Fibroblast of lung (primary cell): ENCODE measurements at regions not wholly inside any gene's neighbourhood (a gene's known extent, or its start where the extent isn't known, plus 50 kb on each side); places are given as distances from the start of the nearest gene placed in this dataset.
A peak's percentile ranks its signal among the peaks of the same experiment; 100 is the strongest.

Experiments used
- DNase-seq, 2 donors: peaks; one replicate each; pipeline versions ENCODE4 v3.0.0 to v3.0.0-alpha.2; 2010; ENCODE audit warnings: low read depth in 2 of 2
- H2AFZ ChIP-seq: 2 replicates; pipeline ENCODE4 v1.5.1; 2012; ENCODE audit warnings: low read length, control low read depth, inconsistent platforms
- H3K27ac ChIP-seq: 2 replicates; pipeline ENCODE4 v1.5.1; 2011; ENCODE audit warnings: low read length, control low read depth; ENCODE audit not compliant: insufficient read depth
- H3K27me3 ChIP-seq: 2 replicates; pipeline ENCODE4 v1.5.1; 2011; ENCODE audit warnings: mild to moderate bottlenecking, low read length; ENCODE audit not compliant: control insufficient read depth, insufficient read depth
- H3K36me3 ChIP-seq: 2 replicates; pipeline ENCODE4 v1.5.1; 2011; ENCODE audit warnings: low read length; ENCODE audit not compliant: control insufficient read depth, insufficient read depth
- H3K4me1 ChIP-seq: 2 replicates; pipeline ENCODE4 v1.5.1; 2011; ENCODE audit warnings: low read length; ENCODE audit not compliant: control insufficient read depth, insufficient read depth; ENCODE audit errors: extremely low read depth
- H3K4me2 ChIP-seq: 2 replicates; pipeline ENCODE4 v1.5.1; 2011; ENCODE audit warnings: low read length, control low read depth; ENCODE audit not compliant: insufficient read depth; ENCODE audit errors: extremely low read depth
- H3K4me3 ChIP-seq, 4 experiments: fragments of 200-600 bp in 1 of 4; sonication (generic) in 1 of 4; replicated peaks in 1 of 4; 2 replicates each; pipeline ENCODE4 v1.5.1; 2011 to 2016; ENCODE audit warnings: low read length in 4 of 4, low read depth in 3 of 4, mild to moderate bottlenecking in 3 of 4, control low read depth in 2 of 4, inconsistent platforms in 1 of 4, mixed read lengths in 1 of 4; ENCODE audit not compliant: insufficient read depth in 1 of 4; ENCODE audit errors: control extremely low read depth in 1 of 4
- H3K79me2 ChIP-seq: 2 replicates; pipeline ENCODE4 v1.5.1; 2012; ENCODE audit warnings: mild to moderate bottlenecking, low read length, inconsistent platforms; ENCODE audit not compliant: control insufficient read depth, insufficient read depth
- H3K9ac ChIP-seq: 2 replicates; pipeline ENCODE4 v1.5.1; 2011; ENCODE audit warnings: mild to moderate bottlenecking, low read length, control low read depth; ENCODE audit not compliant: insufficient read depth
- H3K9me3 ChIP-seq: 2 replicates; pipeline ENCODE4 v1.5.1; 2012; ENCODE audit warnings: low read depth, low read length; ENCODE audit not compliant: control insufficient read depth, insufficient read depth
- H4K20me1 ChIP-seq: 2 replicates; pipeline ENCODE4 v1.5.1; 2011; ENCODE audit warnings: low read length; ENCODE audit not compliant: control insufficient read depth, insufficient read depth; ENCODE audit errors: extremely low read depth
- EZH2 ChIP-seq: IDR thresholded peaks from 2 replicates; pipeline ENCODE4 v1.5.1; 2012; ENCODE audit warnings: low read length, control low read depth, mild to moderate bottlenecking; ENCODE audit errors: missing control alignments
- TF ChIP-seq, protein P1 (sequence below), 2 donors: IDR thresholded peaks in 1 of 2; conservative IDR thresholded peaks in 1 of 2; 1 replicate in 1 of 2; 2 replicates in 1 of 2; pipeline ENCODE4 v1.5.1; 2011 to 2012; ENCODE audit warnings: low read length in 2 of 2, control low read depth in 1 of 2, inconsistent platforms in 1 of 2, low read depth in 1 of 2, mild to moderate bottlenecking in 1 of 2

GRCh38 chr4:128410037-128410436, 122.4 kb upstream of the PGRMC2 start:
- no peak for TF ChIP-seq EZH2
- TF ChIP-seq, protein P1, sequence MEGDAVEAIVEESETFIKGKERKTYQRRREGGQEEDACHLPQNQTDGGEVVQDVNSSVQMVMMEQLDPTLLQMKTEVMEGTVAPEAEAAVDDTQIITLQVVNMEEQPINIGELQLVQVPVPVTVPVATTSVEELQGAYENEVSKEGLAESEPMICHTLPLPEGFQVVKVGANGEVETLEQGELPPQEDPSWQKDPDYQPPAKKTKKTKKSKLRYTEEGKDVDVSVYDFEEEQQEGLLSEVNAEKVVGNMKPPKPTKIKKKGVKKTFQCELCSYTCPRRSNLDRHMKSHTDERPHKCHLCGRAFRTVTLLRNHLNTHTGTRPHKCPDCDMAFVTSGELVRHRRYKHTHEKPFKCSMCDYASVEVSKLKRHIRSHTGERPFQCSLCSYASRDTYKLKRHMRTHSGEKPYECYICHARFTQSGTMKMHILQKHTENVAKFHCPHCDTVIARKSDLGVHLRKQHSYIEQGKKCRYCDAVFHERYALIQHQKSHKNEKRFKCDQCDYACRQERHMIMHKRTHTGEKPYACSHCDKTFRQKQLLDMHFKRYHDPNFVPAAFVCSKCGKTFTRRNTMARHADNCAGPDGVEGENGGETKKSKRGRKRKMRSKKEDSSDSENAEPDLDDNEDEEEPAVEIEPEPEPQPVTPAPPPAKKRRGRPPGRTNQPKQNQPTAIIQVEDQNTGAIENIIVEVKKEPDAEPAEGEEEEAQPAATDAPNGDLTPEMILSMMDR (conservative IDR thresholded peaks at IDR 0.05 in 1 of 2, IDR thresholded peaks at IDR 0.05 in 1 of 2; ENCODE audit: low read depth in 1 of 2, low read length in 2 of 2), result no peak
- H3K4me1 ChIP-seq, result no peaks in the 10 kb centered on the region
- H3K9ac ChIP-seq, result no peak overlapping the region
- no peak overlapping the region for H3K4me3 ChIP-seq
- H3K4me2 ChIP-seq, result no peak overlapping the region
- H3K27me3 ChIP-seq, result no peaks in the 10 kb centered on the region
- H3K27ac ChIP-seq, result no peak overlapping the region
- DNase-seq, result no peak
- no peak overlapping the region for H2AFZ ChIP-seq
- H3K36me3 ChIP-seq, result no peaks in the 10 kb centered on the region
- H4K20me1 ChIP-seq, result no peaks in the 10 kb centered on the region
- H3K79me2 ChIP-seq, result no peaks in the 10 kb centered on the region
- no peaks in the 10 kb centered on the region for H3K9me3 ChIP-seq

DNA sequence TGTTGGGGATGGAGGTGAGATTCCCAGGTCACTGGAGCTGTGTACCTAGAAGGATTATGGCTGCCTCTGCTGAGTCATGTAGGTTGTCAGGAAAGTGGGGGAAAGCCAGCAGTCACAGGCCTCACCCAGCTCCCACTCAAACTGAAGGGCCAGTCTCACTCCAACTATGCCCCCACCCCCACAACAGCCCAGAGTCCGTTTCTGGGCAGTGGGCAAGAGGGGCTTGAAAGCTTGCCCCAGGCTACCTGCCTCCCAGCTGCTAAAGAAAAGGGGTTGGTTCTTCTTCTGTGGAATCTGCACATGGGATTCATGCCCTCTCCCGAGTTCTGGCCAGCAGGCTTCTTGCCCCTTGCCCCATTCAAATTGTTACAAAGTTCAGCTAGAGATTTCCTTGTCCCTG, 116.0 kb upstream of the PGRMC2 start:
- H3K27me3 ChIP-seq, result no peaks in the 10 kb centered on the region
- no peak overlapping the region for H3K9ac ChIP-seq
- H3K9me3 ChIP-seq, result no peaks in the 10 kb centered on the region
- no peak for TF ChIP-seq EZH2
- TF ChIP-seq, protein P1 (conservative IDR thresholded peaks at IDR 0.05 in 1 of 2, IDR thresholded peaks at IDR 0.05 in 1 of 2; ENCODE audit: low read depth in 1 of 2, low read length in 2 of 2), result no peak
- H3K4me3 ChIP-seq, result no peak overlapping the region
- DNase-seq, result no peak
- no peaks in the 10 kb centered on the region for H4K20me1 ChIP-seq
- H3K4me1 ChIP-seq, result no peaks in the 10 kb centered on the region
- H3K79me2 ChIP-seq, result no peaks in the 10 kb centered on the region
- no peak overlapping the region for H2AFZ ChIP-seq
- no peak overlapping the region for H3K27ac ChIP-seq
- no peak overlapping the region for H3K4me2 ChIP-seq
- no peaks in the 10 kb centered on the region for H3K36me3 ChIP-seq

DNA sequence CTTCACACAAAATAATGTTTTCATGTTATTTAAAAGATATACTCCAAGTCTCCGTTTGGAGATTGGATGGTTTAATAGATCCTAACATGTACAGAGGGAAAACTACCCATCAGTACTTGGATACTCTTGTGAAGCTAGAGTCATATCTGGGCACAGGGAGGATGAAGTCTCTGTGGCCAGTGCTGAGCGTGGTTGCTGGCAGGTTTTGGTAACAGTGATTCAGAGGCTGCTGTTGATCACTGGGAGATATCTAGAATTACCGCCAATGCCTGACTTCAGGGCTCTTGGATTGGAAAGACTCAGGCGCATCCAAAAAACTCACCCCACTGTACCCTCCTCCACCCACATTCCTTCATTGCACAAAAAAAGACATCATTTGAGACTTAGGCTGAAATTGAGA, 107.2 kb upstream of the PGRMC2 start:
- H3K9me3 ChIP-seq, result no peaks in the 10 kb centered on the region
- no peaks in the 10 kb centered on the region for H3K36me3 ChIP-seq
- TF ChIP-seq, protein P1 (conservative IDR thresholded peaks at IDR 0.05 in 1 of 2, IDR thresholded peaks at IDR 0.05 in 1 of 2; ENCODE audit: low read depth in 1 of 2, low read length in 2 of 2), result no peak
- no peak for TF ChIP-seq EZH2
- no peak overlapping the region for H2AFZ ChIP-seq
- H3K27me3 ChIP-seq, result no peaks in the 10 kb centered on the region
- peak in 1 of 2 donors; percentile 80 for DNase-seq
- H3K4me2 ChIP-seq, result no peak overlapping the region
- no peaks in the 10 kb centered on the region for H4K20me1 ChIP-seq
- H3K79me2 ChIP-seq, result no peaks in the 10 kb centered on the region
- no peak overlapping the region for H3K27ac ChIP-seq
- no peak overlapping the region for H3K9ac ChIP-seq
- H3K4me3 ChIP-seq, result no peak overlapping the region
- H3K4me1 ChIP-seq, result peaks cover 3% of the 10 kb centered on the region
